NB4 (cell line): ENCODE measurements at regions not wholly inside any gene's neighbourhood (a gene's known extent, or its start where the extent isn't known, plus 50 kb on each side); places are given as distances from the start of the nearest gene placed in this dataset.

Experiments
- POLR2A ChIP-seq: IDR thresholded peaks from 2 replicates; pipeline ENCODE4 v1.6.1; 2011; ENCODE audit warnings: mild to moderate bottlenecking; ENCODE audit not compliant: insufficient read length; ENCODE audit errors: extremely low read depth
- TF ChIP-seq, protein P1 (sequence below): IDR thresholded peaks from one replicate; pipeline ENCODE4 v1.5.1; 2012; ENCODE audit warnings: low read depth, low read length

- no peak for TF ChIP-seq POLR2A
- TF ChIP-seq, protein P1, sequence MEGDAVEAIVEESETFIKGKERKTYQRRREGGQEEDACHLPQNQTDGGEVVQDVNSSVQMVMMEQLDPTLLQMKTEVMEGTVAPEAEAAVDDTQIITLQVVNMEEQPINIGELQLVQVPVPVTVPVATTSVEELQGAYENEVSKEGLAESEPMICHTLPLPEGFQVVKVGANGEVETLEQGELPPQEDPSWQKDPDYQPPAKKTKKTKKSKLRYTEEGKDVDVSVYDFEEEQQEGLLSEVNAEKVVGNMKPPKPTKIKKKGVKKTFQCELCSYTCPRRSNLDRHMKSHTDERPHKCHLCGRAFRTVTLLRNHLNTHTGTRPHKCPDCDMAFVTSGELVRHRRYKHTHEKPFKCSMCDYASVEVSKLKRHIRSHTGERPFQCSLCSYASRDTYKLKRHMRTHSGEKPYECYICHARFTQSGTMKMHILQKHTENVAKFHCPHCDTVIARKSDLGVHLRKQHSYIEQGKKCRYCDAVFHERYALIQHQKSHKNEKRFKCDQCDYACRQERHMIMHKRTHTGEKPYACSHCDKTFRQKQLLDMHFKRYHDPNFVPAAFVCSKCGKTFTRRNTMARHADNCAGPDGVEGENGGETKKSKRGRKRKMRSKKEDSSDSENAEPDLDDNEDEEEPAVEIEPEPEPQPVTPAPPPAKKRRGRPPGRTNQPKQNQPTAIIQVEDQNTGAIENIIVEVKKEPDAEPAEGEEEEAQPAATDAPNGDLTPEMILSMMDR, result no peak
Measured at GRCh38 chr11:133669371-133670053, 137.2 kb upstream of the OPCML start.
